ENCODE measurements at regions not wholly inside any gene's neighbourhood (a gene's known extent, or its start where the extent isn't known, plus 50 kb on each side); places are given as distances from the start of the nearest gene placed in this dataset.
"Not testable (repeated sequence)": the region's sequence is repeated elsewhere in the genome, so short reads cannot be mapped to it uniquely, and the experiment has no call there.

- not testable (repeated sequence) for TF ChIP-seq ZNF70 (CRISPR knock-in tag; IDR thresholded peaks at IDR 0.05); RARB (CRISPR knock-in tag; IDR thresholded peaks at IDR 0.05); SNAI2 (CRISPR knock-in tag; IDR thresholded peaks at IDR 0.05); PATZ1 (CRISPR knock-in tag; IDR thresholded peaks at IDR 0.05; ENCODE audit: borderline replicate concordance); ZFP3 (CRISPR knock-in tag; IDR thresholded peaks at IDR 0.05); BACH2 (CRISPR knock-in tag; IDR thresholded peaks at IDR 0.05; ENCODE audit: borderline replicate concordance); TCF4 (CRISPR knock-in tag; IDR thresholded peaks at IDR 0.05; ENCODE audit: borderline replicate concordance); PPARA (CRISPR knock-in tag; IDR thresholded peaks at IDR 0.05; ENCODE audit: borderline replicate concordance); ESRRG (CRISPR knock-in tag; IDR thresholded peaks at IDR 0.05); CSDC2 (CRISPR knock-in tag; IDR thresholded peaks at IDR 0.05); ZFP30 (CRISPR knock-in tag; IDR thresholded peaks at IDR 0.05); ZNF8 (CRISPR knock-in tag; IDR thresholded peaks at IDR 0.05)
Observed at GRCh38 chr6:58291319-58291718, 973.9 kb downstream of the PRIM2 start.

Data from SK-N-SH treated with all-trans-retinoic acid at 6 μM for 48 hours (cell line).